ENCODE measurements at regions not wholly inside any gene's neighbourhood (a gene's known extent, or its start where the extent isn't known, plus 50 kb on each side); places are given as distances from the start of the nearest gene placed in this dataset.

GRCh38 chr15:46312133-46312740 is 677.4 kb downstream of the SQOR start:
- TF ChIP-seq EP300 (IDR thresholded peaks at IDR 0.05; ENCODE audit: borderline replicate concordance in 1 of 2, low read depth in 2 of 2, low read length in 2 of 2) (no peak), POLR2A (IDR thresholded peaks at IDR 0.05; ENCODE audit: control extremely low read depth in 1 of 2, low read depth in 2 of 2, low read length in 2 of 2) (no peak), TCF12 (IDR thresholded peaks at IDR 0.05; ENCODE audit: low read depth, low read length) (no peak), SIRT6 (IDR thresholded peaks at IDR 0.05; ENCODE audit: low read length) (no peak), TBP (IDR thresholded peaks at IDR 0.05; ENCODE audit: low read depth, low read length) (no peak), CBX8 (IDR thresholded peaks at IDR 0.05; ENCODE audit: borderline replicate concordance, low read depth, low read length) (no peak), HDAC2 (IDR thresholded peaks at IDR 0.05; ENCODE audit: borderline replicate concordance in 1 of 2, low read depth in 2 of 2, low read length in 2 of 2) (no peak), CEBPB (IDR thresholded peaks at IDR 0.05; ENCODE audit: low read depth, low read length) (no peak)

All from H1 (cell line).